ENCODE measurements at regions not wholly inside any gene's neighbourhood (a gene's known extent, or its start where the extent isn't known, plus 50 kb on each side); places are given as distances from the start of the nearest gene placed in this dataset.

GRCh38 chr6:113697632-113698410, 159.3 kb upstream of the MARCKS start:
- TF ChIP-seq CTCF (conservative IDR thresholded peaks at IDR 0.05) = no peak
- H3K27ac ChIP-seq = no peak overlapping the region

- TF ChIP-seq CTCF (conservative IDR thresholded peaks at IDR 0.05) = no peak
- no peak overlapping the region for H3K27ac ChIP-seq
These were observed 157.9 kb upstream of the MARCKS start for GRCh38 chr6:113699239-113699638.

- no peak overlapping the region; the same call in 1 of the 2 replicates for H3K27ac ChIP-seq
- no peak for TF ChIP-seq CTCF (conservative IDR thresholded peaks at IDR 0.05)
These were observed 155.4 kb upstream of the MARCKS start for GRCh38 chr6:113701552-113702254.

GRCh38 chr6:113707194-113707593, 150.0 kb upstream of the MARCKS start:
- no peak overlapping the region for H3K27ac ChIP-seq
- no peak for TF ChIP-seq CTCF (conservative IDR thresholded peaks at IDR 0.05)

GRCh38 chr6:113709936-113710509, 147.1 kb upstream of the MARCKS start:
- TF ChIP-seq CTCF (conservative IDR thresholded peaks at IDR 0.05) = no peak
- peak overlapping the region; percentile 4; the same call in 1 of the 2 replicates for H3K27ac ChIP-seq

GRCh38 chr6:113713665-113714064, 143.5 kb upstream of the MARCKS start:
- no peak overlapping the region for H3K27ac ChIP-seq
- no peak for TF ChIP-seq CTCF (conservative IDR thresholded peaks at IDR 0.05)

- H3K27ac ChIP-seq = no peak overlapping the region
- TF ChIP-seq CTCF (conservative IDR thresholded peaks at IDR 0.05) = no peak
These were observed 138.6 kb upstream of the MARCKS start for GRCh38 chr6:113718588-113718987.
